ENCODE measurements at regions not wholly inside any gene's neighbourhood (a gene's known extent, or its start where the extent isn't known, plus 50 kb on each side); places are given as distances from the start of the nearest gene placed in this dataset.
"Not testable (repeated sequence)": the region's sequence is repeated elsewhere in the genome, so short reads cannot be mapped to it uniquely, and the experiment has no call there.

DNA sequence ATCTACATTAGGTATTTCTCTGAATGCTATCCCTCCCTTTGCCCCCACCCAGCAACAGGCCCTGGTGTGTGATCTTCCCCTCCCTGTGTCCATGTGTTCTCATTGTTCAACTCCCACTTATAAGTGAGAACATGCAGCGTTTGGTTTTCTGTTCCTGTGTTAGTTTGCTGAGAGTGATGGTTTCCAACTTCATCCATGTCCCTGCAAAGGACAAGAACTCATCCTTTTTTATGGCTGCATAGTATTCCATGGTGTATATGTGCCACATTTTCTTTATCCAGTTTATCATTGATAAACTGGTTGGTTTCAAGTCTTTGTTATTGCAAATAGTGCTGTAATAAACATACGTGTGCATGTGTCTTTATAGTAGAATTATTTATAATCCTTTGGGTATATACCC is 55.5 kb upstream of the RASA1 start:
- TF ChIP-seq CTCF (conservative IDR thresholded peaks at IDR 0.05 in 1 of 2, IDR thresholded peaks at IDR 0.05 in 1 of 2; ENCODE audit: low read depth in 1 of 2, low read length in 2 of 2); EZH2 (IDR thresholded peaks at IDR 0.05; ENCODE audit: low read length, missing control alignments): not testable (repeated sequence)
